ENCODE measurements at regions not wholly inside any gene's neighbourhood (a gene's known extent, or its start where the extent isn't known, plus 50 kb on each side); places are given as distances from the start of the nearest gene placed in this dataset.

DNA sequence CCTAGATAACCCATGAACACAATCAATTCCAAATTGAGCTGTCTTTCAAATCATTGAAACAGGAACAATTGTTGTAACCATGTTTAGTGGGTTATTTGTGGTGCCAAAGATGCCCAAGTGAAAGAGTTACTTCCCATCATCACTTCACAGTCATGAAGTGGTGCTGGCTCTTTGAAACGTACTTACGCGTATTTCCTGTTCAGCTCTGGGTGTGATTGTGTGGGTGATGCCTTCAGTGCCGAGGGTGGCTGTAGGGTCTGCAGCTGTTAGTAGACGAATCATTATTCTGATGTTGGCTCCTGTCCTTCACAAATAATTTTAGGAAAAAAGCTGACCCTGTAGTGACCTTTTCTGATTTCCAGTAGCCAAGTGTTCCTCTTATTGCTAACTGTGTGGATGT lies 323.1 kb upstream of the KIAA1217 start (continued):
- no peak for TF ChIP-seq KDM5A (IDR thresholded peaks at IDR 0.05; ENCODE audit: low read length)
- no peak for TF ChIP-seq SRF (IDR thresholded peaks at IDR 0.05; ENCODE audit: low read depth, low read length)
- TF ChIP-seq, protein P1, sequence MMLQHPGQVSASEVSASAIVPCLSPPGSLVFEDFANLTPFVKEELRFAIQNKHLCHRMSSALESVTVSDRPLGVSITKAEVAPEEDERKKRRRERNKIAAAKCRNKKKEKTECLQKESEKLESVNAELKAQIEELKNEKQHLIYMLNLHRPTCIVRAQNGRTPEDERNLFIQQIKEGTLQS (IDR thresholded peaks at IDR 0.05; ENCODE audit: insufficient read depth, low read depth, low read length), result no peak
- no peak for TF ChIP-seq GTF2F1 (IDR thresholded peaks at IDR 0.05; ENCODE audit: borderline replicate concordance, low read depth, low read length)
- no peak for TF ChIP-seq SP1 (IDR thresholded peaks at IDR 0.05; ENCODE audit: low read depth, low read length)
- no peak for TF ChIP-seq RNF2 (IDR thresholded peaks at IDR 0.05; ENCODE audit: borderline replicate concordance, low read depth, low read length, missing control alignments, poor library complexity, severe bottlenecking)
- TF ChIP-seq TEAD4 (IDR thresholded peaks at IDR 0.05; ENCODE audit: low read depth, low read length), result no peak
- TF ChIP-seq HDAC2 (IDR thresholded peaks at IDR 0.05; ENCODE audit: borderline replicate concordance in 1 of 2, low read depth in 2 of 2, low read length in 2 of 2), result no peak
- no peak for TF ChIP-seq JUND (IDR thresholded peaks at IDR 0.05; ENCODE audit: low read length)
- TF ChIP-seq SAP30 (IDR thresholded peaks at IDR 0.05; ENCODE audit: insufficient read depth, insufficient replicate concordance, low read length), result no peak
- no peak for TF ChIP-seq CBX8 (IDR thresholded peaks at IDR 0.05; ENCODE audit: borderline replicate concordance, low read depth, low read length)
- no peak for TF ChIP-seq BCL11A (IDR thresholded peaks at IDR 0.05; ENCODE audit: low read depth in 2 of 2, low read length in 2 of 2)
- TF ChIP-seq RXRA (IDR thresholded peaks at IDR 0.05; ENCODE audit: insufficient read depth, low read depth, low read length), result no peak
